HUES64 (cell line): ENCODE measurements at regions not wholly inside any gene's neighbourhood (a gene's known extent, or its start where the extent isn't known, plus 50 kb on each side); places are given as distances from the start of the nearest gene placed in this dataset.
"Not testable (repeated sequence)": the region's sequence is repeated elsewhere in the genome, so short reads cannot be mapped to it uniquely, and the experiment has no call there.

ENCODE experiments used
- H3K27ac ChIP-seq: 2 replicates; pipeline ENCODE4 v1.7.0; 2013; ENCODE audit warnings: low read depth, low read length, inconsistent platforms
- H3K27me3 ChIP-seq: 2 replicates; pipeline ENCODE4 v1.6.1; 2013; ENCODE audit warnings: mild to moderate bottlenecking, low read length; ENCODE audit not compliant: insufficient read depth
- H3K36me3 ChIP-seq: 2 replicates; pipeline ENCODE4 v1.6.1; 2013; ENCODE audit warnings: mild to moderate bottlenecking, low read length; ENCODE audit not compliant: insufficient read depth
- H3K4me1 ChIP-seq: 2 replicates; pipeline ENCODE4 v1.6.1; 2013; ENCODE audit warnings: mild to moderate bottlenecking, low read length, moderate library complexity; ENCODE audit not compliant: insufficient read depth
- H3K4me3 ChIP-seq: 2 replicates; pipeline ENCODE4 v1.5.1; 2013; ENCODE audit warnings: mild to moderate bottlenecking, low read length, moderate library complexity
- H3K9ac ChIP-seq: 2 replicates; pipeline ENCODE4 v1.6.1; 2013; ENCODE audit warnings: mild to moderate bottlenecking, low read depth, low read length
- H3K9me3 ChIP-seq: 2 replicates; pipeline ENCODE4 v1.6.1; 2013; ENCODE audit warnings: low read depth, low read length; ENCODE audit not compliant: insufficient read depth
- WGBS: fragments of 150-250, 120-280 bp; methylation state at CpG from one replicate; pipeline ENCODE4 v1.1.7; 2013; ENCODE audit warnings: missing lambda C conversion rate; 5-methylcytosine and 5-hydroxymethylcytosine counted together

DNA sequence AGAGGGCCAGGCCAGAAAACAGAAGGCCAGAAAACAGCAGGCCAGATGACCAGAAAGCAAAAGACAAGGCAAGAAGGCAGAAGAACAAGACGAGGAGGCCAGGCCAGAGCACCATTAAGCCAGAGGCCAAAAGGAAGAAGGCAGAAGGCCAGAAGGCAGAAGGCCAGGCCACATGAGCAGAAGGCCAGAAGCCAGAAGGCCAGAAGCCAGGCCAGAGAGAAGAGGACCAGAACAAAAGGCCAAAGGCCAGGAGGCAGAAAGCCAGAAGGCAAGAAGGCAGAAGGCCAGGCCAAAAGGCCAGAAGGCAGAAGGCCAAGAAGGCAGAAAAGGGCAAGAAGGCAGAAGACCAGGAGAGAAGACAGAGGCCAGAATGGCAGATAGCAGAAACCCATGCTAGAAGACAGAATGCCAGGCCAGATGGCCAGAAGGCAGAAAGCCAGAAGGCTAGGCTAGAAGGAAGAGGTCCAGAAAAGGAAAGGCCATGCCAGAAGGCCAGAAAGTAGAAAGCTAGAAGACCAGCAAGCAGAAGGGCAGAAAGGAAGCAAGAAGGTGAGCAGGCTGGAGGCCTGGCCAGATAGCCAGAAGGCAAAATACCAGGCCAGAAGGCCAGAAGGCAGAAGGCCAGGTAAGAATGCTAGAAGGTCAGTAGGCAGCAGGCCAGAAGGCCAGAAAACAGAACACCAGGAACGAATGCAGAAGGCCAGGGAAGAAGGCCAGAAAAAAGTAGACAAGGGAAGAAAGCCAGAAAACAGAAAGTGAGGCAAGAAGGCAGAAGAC, 187.6 kb downstream of the TUBA3C start:
- no peak overlapping the region for H3K4me3 ChIP-seq
- no peaks in the 10 kb centered on the region for H3K4me1 ChIP-seq
- H3K27ac ChIP-seq, result no peak overlapping the region
- peaks cover 91% of the 10 kb centered on the region for H3K9me3 ChIP-seq
- WGBS, result 73% methylated on average over 2 of the region's 2 CpGs
- no peaks in the 10 kb centered on the region for H3K36me3 ChIP-seq
- H3K27me3 ChIP-seq, result no peaks in the 10 kb centered on the region
- H3K9ac ChIP-seq, result no peak overlapping the region

DNA sequence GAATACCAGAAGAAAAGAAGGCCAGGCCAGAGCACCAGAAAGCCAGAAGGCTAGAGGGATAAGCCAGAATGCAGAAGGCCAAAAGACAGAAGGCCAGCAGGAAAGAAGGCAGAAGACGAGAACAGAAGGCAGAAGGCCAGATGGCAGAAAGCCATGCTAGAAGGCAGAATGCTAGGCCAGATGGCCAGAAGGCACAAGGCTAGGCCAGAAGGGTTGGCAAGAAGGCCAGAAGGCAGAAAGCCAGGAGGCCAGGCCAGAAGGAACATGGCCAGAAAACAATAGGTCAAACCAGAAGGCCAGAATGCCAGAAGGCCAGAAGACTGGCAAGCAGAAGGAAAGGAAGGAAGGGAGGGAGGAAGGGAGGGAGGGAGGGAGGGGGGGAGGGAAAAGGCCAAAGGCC, 188.8 kb downstream of the TUBA3C start:
- no peaks in the 10 kb centered on the region for H3K27me3 ChIP-seq
- H3K27ac ChIP-seq, result no peak overlapping the region
- H3K4me3 ChIP-seq, result no peak overlapping the region
- H3K4me1 ChIP-seq, result no peaks in the 10 kb centered on the region
- H3K9ac ChIP-seq, result no peak overlapping the region
- no peaks in the 10 kb centered on the region for H3K36me3 ChIP-seq
- H3K9me3 ChIP-seq, result peaks cover 78% of the 10 kb centered on the region
- 92% methylated on average over 1 of the region's 1 CpG for WGBS

DNA sequence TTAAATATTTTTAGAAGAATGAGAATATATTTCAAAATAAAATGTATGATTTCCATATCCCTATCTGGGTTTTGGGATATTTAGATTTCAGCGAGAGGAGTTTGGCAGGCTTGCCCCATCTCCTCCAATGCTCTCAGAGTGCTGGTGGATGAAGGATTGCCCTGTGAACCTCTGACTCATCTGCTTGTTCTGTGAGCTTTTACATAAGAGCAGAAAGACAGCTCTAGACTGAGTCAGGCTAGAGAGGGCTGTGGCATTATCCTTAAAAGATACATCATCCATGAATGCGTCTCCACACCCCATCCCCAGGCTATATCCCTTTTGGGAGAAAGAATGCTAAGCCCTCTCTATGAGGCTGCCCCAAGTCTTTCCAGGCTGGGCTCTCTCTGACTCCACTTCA, 190.6 kb downstream of the TUBA3C start:
- Histone ChIP-seq H3K27ac (no peak overlapping the region), H3K9me3 (peaks cover 66% of the 10 kb centered on the region), H3K4me3 (no peak overlapping the region), H3K36me3 (no peaks in the 10 kb centered on the region), H3K9ac (no peak overlapping the region), H3K27me3 (no peaks in the 10 kb centered on the region), H3K4me1 (no peaks in the 10 kb centered on the region)
- WGBS, result 91% methylated on average over 2 of the region's 2 CpGs

DNA sequence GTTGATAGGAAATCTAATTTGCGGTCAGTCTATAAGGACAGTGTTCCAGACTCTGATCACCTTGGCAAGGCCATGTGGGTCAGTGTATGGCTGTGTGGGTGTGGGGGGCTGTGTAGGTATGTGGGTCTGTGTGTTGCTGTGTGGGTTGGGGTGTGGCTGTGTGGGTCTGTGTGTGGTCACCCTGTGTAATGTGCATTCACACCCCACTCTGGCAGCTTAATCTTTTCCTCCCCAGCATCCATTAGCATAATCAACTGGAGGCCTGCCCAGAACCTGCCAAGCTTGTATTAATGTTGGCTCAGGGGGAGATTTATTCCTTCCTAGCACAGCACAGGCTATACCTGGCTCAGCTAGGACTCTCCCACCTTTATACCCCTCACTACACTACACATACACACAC, 203.2 kb downstream of the TUBA3C start:
- WGBS, result 95% methylated on average over 1 of the region's 1 CpG
- no peaks in the 10 kb centered on the region for H3K27me3 ChIP-seq
- peaks cover 99% of the 10 kb centered on the region for H3K9me3 ChIP-seq
- H3K36me3 ChIP-seq, result no peaks in the 10 kb centered on the region
- no peak overlapping the region for H3K9ac ChIP-seq
- no peak overlapping the region for H3K27ac ChIP-seq
- H3K4me1 ChIP-seq, result no peaks in the 10 kb centered on the region
- no peak overlapping the region for H3K4me3 ChIP-seq

DNA sequence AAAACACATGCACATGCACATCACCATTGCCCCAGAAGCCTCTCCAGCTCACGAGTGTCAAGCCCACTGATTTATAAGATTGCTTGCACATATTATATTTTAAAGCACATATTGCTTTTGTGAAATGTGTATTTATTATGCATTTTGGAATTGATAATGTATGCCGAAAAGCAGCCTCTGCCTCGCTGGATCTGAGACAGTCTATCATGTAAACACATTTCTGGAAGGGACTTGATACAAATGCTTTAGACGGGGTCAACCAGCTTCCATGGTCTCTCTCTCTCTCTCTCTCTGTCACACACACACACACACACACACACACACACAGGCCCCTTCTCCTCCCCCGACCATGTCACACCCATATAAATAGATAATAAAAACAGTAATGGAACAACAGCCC, 203.8 kb downstream of the TUBA3C start:
- H3K9ac ChIP-seq, result no peak overlapping the region
- H3K9me3 ChIP-seq, result peaks cover 99% of the 10 kb centered on the region
- WGBS, result 92% methylated on average over 3 of the region's 5 CpGs
- no peak overlapping the region for H3K4me3 ChIP-seq
- no peak overlapping the region for H3K27ac ChIP-seq
- no peaks in the 10 kb centered on the region for H3K36me3 ChIP-seq
- no peaks in the 10 kb centered on the region for H3K27me3 ChIP-seq
- no peaks in the 10 kb centered on the region for H3K4me1 ChIP-seq

DNA sequence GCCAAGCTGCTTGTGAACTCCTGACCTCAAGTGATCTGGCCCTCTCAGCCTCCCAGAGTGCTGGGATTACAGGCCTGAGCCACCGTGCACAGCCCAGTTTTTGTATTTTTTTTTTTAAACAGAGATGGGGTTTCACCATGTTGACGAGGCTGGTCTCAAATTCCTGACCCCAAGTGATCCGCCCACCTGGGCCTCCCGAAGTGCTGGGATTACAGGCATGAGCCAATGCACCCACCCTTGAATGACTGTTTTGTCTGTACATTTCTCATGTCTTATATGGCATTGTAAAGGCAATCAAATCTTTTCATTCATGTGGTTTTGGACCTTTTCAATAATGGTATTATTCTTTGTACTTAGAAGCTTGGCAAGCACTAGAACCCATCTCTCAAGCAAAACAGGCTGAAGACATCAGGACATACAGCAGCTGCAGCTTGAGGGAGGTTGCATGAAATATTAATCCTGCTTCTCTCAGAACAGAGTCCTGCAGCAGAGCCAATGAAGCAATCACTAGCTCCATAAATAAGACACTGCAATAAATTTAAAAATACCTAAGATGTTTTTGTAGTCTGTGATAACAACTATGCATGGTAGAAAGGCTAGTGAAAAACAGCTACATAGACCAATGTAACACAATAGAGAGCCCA, 209.9 kb downstream of the TUBA3C start:
- WGBS, result 82% methylated on average over 4 of the region's 4 CpGs
- H3K4me3 ChIP-seq, result no peak overlapping the region
- no peaks in the 10 kb centered on the region for H3K27me3 ChIP-seq
- no peaks in the 10 kb centered on the region for H3K36me3 ChIP-seq
- H3K4me1 ChIP-seq, result no peaks in the 10 kb centered on the region
- no peak overlapping the region for H3K27ac ChIP-seq
- peaks cover 99% of the 10 kb centered on the region for H3K9me3 ChIP-seq
- no peak overlapping the region for H3K9ac ChIP-seq

DNA sequence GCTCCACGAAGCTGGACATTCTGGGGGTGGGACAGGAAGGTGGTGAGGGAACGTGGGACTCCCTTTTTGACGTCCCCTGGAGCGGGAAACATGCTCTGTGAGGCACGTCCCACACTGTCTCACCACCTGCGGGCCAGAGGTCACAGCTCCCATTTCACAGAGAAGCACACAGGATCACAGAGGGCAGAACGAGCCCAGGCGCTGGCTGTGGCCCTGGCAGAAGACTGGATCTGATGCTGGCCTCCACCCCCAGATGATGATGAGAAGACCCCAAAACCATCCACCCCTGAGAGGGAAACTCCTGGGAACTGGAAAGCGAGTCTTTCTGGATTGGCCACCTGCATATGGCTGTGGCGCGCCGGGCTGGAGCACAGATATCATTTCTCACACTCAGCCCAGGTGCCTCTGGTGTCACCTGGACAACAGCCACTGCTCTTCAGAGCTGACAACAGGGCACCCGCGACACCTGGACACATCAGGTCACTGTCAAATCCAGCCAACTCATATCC, 216.2 kb downstream of the TUBA3C start:
- H3K27ac ChIP-seq, result no peak overlapping the region
- no peaks in the 10 kb centered on the region for H3K36me3 ChIP-seq
- WGBS, result 75% methylated on average over 14 of the region's 14 CpGs
- peaks cover 89% of the 10 kb centered on the region for H3K9me3 ChIP-seq
- H3K4me1 ChIP-seq, result no peaks in the 10 kb centered on the region
- no peak overlapping the region for H3K4me3 ChIP-seq
- no peaks in the 10 kb centered on the region for H3K27me3 ChIP-seq
- H3K9ac ChIP-seq, result no peak overlapping the region

DNA sequence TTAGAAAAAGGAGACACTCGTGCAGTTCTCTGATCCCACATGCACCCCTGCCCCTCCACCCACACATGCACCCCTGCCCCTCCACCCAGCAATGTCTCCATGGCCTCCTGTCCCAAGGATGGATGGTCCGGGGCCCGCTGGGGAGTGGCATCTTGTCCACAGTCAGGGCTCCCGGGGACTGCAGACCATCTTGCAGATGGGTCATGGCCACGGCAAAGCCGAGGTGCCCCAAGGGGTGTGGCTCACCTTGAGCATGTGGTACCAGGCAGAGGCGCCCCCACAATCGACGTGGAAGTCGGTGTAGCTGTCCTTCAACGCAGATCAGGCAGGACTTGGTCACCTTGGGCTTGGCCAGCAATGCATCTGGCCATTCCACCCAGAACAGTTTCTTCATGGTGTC, 216.7 kb downstream of the TUBA3C start:
- H3K27me3 ChIP-seq, result no peaks in the 10 kb centered on the region
- no peak overlapping the region for H3K27ac ChIP-seq
- peaks cover 89% of the 10 kb centered on the region for H3K9me3 ChIP-seq
- no peak overlapping the region for H3K9ac ChIP-seq
- 70% methylated on average over 11 of the region's 11 CpGs for WGBS
- H3K36me3 ChIP-seq, result no peaks in the 10 kb centered on the region
- no peak overlapping the region for H3K4me3 ChIP-seq
- no peaks in the 10 kb centered on the region for H3K4me1 ChIP-seq

DNA sequence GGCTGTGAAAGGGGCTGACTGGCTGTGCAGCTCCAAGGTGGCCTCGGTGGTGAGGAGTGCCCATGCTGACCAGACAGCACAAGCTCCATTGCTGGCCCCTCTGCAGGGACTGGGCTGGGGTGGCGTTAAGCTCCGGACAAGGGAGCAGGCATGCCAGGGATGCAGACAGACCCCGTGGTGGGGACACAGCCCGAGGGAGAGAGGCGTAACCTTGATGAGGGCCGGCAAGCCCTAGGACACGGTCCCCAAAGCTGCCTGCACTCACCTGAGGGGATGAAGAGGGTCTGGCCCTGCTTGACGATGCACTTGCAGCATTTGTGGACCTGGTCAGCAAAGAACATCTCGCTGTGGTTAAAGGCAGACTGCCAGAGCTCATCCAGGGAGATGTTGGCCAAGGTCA, 217.9 kb downstream of the TUBA3C start:
- H3K4me3 ChIP-seq, H3K9ac ChIP-seq, H3K4me1 ChIP-seq, H3K27me3 ChIP-seq, H3K36me3 ChIP-seq, H3K27ac ChIP-seq: not testable (repeated sequence)
- H3K9me3 ChIP-seq, result peaks cover 89% of the 10 kb centered on the region
- 64% methylated on average over 10 of the region's 10 CpGs for WGBS

DNA sequence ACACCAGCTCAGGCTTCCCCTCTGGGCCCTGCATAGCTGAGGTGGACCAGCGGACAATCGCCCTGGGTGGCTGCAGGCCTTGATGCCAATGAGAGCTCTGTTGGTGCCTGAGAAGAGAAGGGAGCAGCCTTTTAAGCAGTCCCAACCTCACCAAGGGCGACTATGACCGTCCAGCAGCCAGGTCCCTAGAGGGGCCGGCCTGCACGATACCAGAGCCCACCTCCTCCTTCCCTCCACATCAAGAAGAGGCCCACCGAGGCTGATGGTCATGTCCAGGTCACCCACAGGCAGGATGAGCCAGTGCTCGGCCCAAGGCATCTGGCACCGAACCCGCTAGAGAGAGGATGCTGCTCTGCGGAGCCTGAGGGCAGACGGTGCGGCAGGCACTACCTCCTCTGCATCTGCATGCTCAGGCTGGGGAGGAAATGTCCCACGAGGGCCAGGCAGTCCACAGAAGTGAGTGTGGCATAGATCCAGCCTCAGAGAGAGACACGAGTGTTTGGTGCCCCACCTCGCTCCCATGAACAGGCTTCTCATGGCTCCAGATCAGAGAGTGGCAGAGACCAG, 219.4 kb downstream of the TUBA3C start:
- H3K9me3 ChIP-seq, result peaks cover 87% of the 10 kb centered on the region
- no peak overlapping the region for H3K9ac ChIP-seq
- H3K36me3 ChIP-seq, result no peaks in the 10 kb centered on the region
- H3K4me1 ChIP-seq, result no peaks in the 10 kb centered on the region
- no peak overlapping the region for H3K4me3 ChIP-seq
- H3K27ac ChIP-seq, result no peak overlapping the region
- whole genome bisulfite sequencing, result 89% methylated on average over 16 of the region's 16 CpGs
- no peaks in the 10 kb centered on the region for H3K27me3 ChIP-seq

DNA sequence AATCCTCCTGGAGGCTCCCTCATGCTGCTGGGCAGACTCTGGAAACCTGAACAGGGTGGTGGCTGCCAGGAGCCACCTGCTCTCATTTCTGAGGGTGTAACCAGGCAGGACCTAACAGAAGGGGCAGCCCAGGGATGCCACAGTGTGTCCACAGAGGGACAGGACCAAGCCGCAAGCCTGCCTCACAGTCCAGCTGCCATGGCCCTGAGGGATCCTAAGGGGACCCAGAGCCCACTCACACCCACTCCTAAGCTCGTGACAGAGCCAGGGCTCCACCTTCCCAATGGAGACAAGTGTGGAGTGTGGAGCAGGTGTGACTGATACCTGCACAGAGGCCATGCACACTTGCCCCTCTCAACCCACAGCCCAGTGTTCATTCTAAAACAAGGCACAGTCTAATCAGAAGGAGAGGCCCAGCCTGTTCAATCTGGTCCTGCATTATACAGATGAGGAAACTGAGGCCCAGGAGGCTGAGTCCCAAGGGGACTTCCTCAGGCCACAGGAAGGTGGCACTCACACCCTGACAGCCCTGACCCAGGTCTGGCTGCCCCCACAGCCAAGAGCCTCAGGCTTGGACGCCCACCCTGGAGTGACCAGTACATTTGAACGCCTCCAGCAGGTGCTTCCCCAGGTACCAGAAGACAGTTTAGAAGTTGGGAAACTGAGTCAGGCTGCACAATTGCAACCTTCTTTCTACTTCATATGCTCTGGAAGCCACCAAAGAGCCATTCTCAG, 220.1 kb downstream of the TUBA3C start:
- Histone ChIP-seq H3K4me3 (no peak overlapping the region), H3K36me3 (no peaks in the 10 kb centered on the region), H3K9ac (no peak overlapping the region), H3K27ac (no peak overlapping the region), H3K27me3 (no peaks in the 10 kb centered on the region), H3K4me1 (no peaks in the 10 kb centered on the region), H3K9me3 (peaks cover 87% of the 10 kb centered on the region)
- WGBS, result 42% methylated on average over 3 of the region's 4 CpGs
